Activated CD4-positive, alpha-beta memory T cell treated with anti-CD3 and anti-CD28 coated beads for 36 hours (primary cell): ENCODE measurements at regions not wholly inside any gene's neighbourhood (a gene's known extent, or its start where the extent isn't known, plus 50 kb on each side); places are given as distances from the start of the nearest gene placed in this dataset.

ENCODE experiments used
- CTCF ChIA-PET: fragments of 350-600 bp; sonication (Branson Sonifier 250); formaldehyde crosslinking; loops from one replicate; lab custom pipeline; 2021; ENCODE audit warnings: antibody characterized with exemption, inconsistent platforms; lab: Charles Lee
- POLR2A ChIA-PET: fragments of 350-600 bp; sonication (Branson Sonifier 250); formaldehyde crosslinking; loops from one replicate; lab custom pipeline; 2021; ENCODE audit warnings: antibody characterized with exemption; lab: Charles Lee
- DNase-seq: peaks from one replicate; pipeline ENCODE4 v3.0.0-alpha.2; 2020
- H3K27ac Mint-ChIP-seq: one replicate; pipeline ENCODE4 v1.8.0; 2021; ENCODE audit warnings: mixed read lengths
- H3K27me3 Mint-ChIP-seq: one replicate; pipeline ENCODE4 v1.8.0; 2021; ENCODE audit warnings: mixed read lengths
- H3K36me3 Mint-ChIP-seq: one replicate; pipeline ENCODE4 v1.8.0; 2021; ENCODE audit warnings: mixed read lengths
- H3K4me1 Mint-ChIP-seq: one replicate; pipeline ENCODE4 v1.8.0; 2021; ENCODE audit warnings: low read depth, mixed read lengths
- H3K4me3 Mint-ChIP-seq: one replicate; pipeline ENCODE4 v1.8.0; 2021; ENCODE audit warnings: mild to moderate bottlenecking, mixed read lengths
- H3K9me3 Mint-ChIP-seq: one replicate; pipeline ENCODE4 v1.8.0; 2021; ENCODE audit warnings: mixed read lengths
- intact Hi-C: fragments of 100-400 bp; cut with micrococcal nuclease; formaldehyde crosslinking; loops from one replicate; pipeline ENCODE4 v1.15.1; 2023

GRCh38 chr18:51864219-51864965, 475.6 kb upstream of the DCC start:
- POLR2A ChIA-PET, result no interaction called here
- peaks cover 11% of the 10 kb centered on the region for H3K9me3 Mint-ChIP-seq
- no peak for DNase-seq
- no peak overlapping the region for H3K27ac Mint-ChIP-seq
- H3K27me3 Mint-ChIP-seq, result no peaks in the 10 kb centered on the region
- no peaks in the 10 kb centered on the region for H3K36me3 Mint-ChIP-seq
- intact Hi-C loops, result no loop called here
- H3K4me1 Mint-ChIP-seq, result no peaks in the 10 kb centered on the region
- CTCF ChIA-PET, result no interaction called here
- H3K4me3 Mint-ChIP-seq, result no peak overlapping the region

- H3K9me3 Mint-ChIP-seq, result peaks cover 13% of the 10 kb centered on the region
- intact Hi-C loops, result no loop called here
These were observed 474.5 kb upstream of the DCC start for GRCh38 chr18:51865538-51865937.

GRCh38 chr18:51867767-51868166, 472.2 kb upstream of the DCC start:
- intact Hi-C loops, result no loop called here
- ChIA-PET CTCF (no interaction called here), POLR2A (no interaction called here)
- no peaks in the 10 kb centered on the region for H3K27me3 Mint-ChIP-seq
- H3K36me3 Mint-ChIP-seq, result no peaks in the 10 kb centered on the region
- H3K4me1 Mint-ChIP-seq, result no peaks in the 10 kb centered on the region
- no peak for DNase-seq
- peaks cover 13% of the 10 kb centered on the region for H3K9me3 Mint-ChIP-seq
- H3K4me3 Mint-ChIP-seq, result no peak overlapping the region
- H3K27ac Mint-ChIP-seq, result no peak overlapping the region

More at GRCh38 chr18:51865538-51865937, 474.5 kb upstream of the DCC start:
- Mint-ChIP-seq H3K27ac (no peak overlapping the region), H3K27me3 (no peaks in the 10 kb centered on the region), H3K36me3 (no peaks in the 10 kb centered on the region), H3K4me1 (no peaks in the 10 kb centered on the region), H3K4me3 (no peak overlapping the region)
- no peak for DNase-seq
- CTCF ChIA-PET, result no interaction called here
- POLR2A ChIA-PET, result no interaction called here

- H3K4me3 Mint-ChIP-seq, result no peak overlapping the region
- ChIA-PET POLR2A (no interaction called here), CTCF (no interaction called here)
- intact Hi-C loops, result no loop called here
- H3K9me3 Mint-ChIP-seq, result peaks cover 4% of the 10 kb centered on the region
- H3K27ac Mint-ChIP-seq, result no peak overlapping the region
- no peaks in the 10 kb centered on the region for H3K4me1 Mint-ChIP-seq
- DNase-seq, result no peak
- no peaks in the 10 kb centered on the region for H3K36me3 Mint-ChIP-seq
- no peaks in the 10 kb centered on the region for H3K27me3 Mint-ChIP-seq
These were observed 461.3 kb upstream of the DCC start for GRCh38 chr18:51878724-51879123.

- DNase-seq, result no peak
- Mint-ChIP-seq H3K27me3 (no peaks in the 10 kb centered on the region), H3K4me3 (no peak overlapping the region), H3K36me3 (no peaks in the 10 kb centered on the region), H3K27ac (no peak overlapping the region), H3K9me3 (peaks cover 4% of the 10 kb centered on the region), H3K4me1 (no peaks in the 10 kb centered on the region)
- POLR2A ChIA-PET, result no interaction called here
- CTCF ChIA-PET, result no interaction called here
- intact Hi-C loops, result no loop called here
These were observed 460.7 kb upstream of the DCC start for GRCh38 chr18:51879329-51879728.

- no peak for DNase-seq
- H3K4me1 Mint-ChIP-seq, result no peaks in the 10 kb centered on the region
- no peaks in the 10 kb centered on the region for H3K27me3 Mint-ChIP-seq
- intact Hi-C loops, result no loop called here
- ChIA-PET CTCF (no interaction called here), POLR2A (no interaction called here)
- H3K27ac Mint-ChIP-seq, result no peak overlapping the region
- no peak overlapping the region for H3K4me3 Mint-ChIP-seq
- H3K9me3 Mint-ChIP-seq, result peaks cover under 1% of the 10 kb centered on the region
- no peaks in the 10 kb centered on the region for H3K36me3 Mint-ChIP-seq
These were observed 458.6 kb upstream of the DCC start for GRCh38 chr18:51881394-51881793.

GRCh38 chr18:51884039-51884438, 456.0 kb upstream of the DCC start:
- Mint-ChIP-seq H3K4me3 (no peak overlapping the region), H3K36me3 (no peaks in the 10 kb centered on the region), H3K27me3 (no peaks in the 10 kb centered on the region), H3K4me1 (no peaks in the 10 kb centered on the region), H3K9me3 (peaks cover 4% of the 10 kb centered on the region), H3K27ac (no peak overlapping the region)
- DNase-seq, result no peak
- POLR2A ChIA-PET, result no interaction called here
- intact Hi-C loops, result no loop called here
- CTCF ChIA-PET, result no interaction called here

GRCh38 chr18:51890762-51891161, 449.2 kb upstream of the DCC start:
- H3K9me3 Mint-ChIP-seq, result peaks cover 7% of the 10 kb centered on the region
- H3K27me3 Mint-ChIP-seq, result no peaks in the 10 kb centered on the region
- no peaks in the 10 kb centered on the region for H3K36me3 Mint-ChIP-seq
- intact Hi-C loops, result no loop called here
- DNase-seq, result no peak
- no peak overlapping the region for H3K27ac Mint-ChIP-seq
- ChIA-PET POLR2A (no interaction called here), CTCF (no interaction called here)
- H3K4me1 Mint-ChIP-seq, result no peaks in the 10 kb centered on the region
- no peak overlapping the region for H3K4me3 Mint-ChIP-seq

- no peak overlapping the region for H3K4me3 Mint-ChIP-seq
- peaks cover 7% of the 10 kb centered on the region for H3K9me3 Mint-ChIP-seq
- no peaks in the 10 kb centered on the region for H3K4me1 Mint-ChIP-seq
- ChIA-PET CTCF (no interaction called here), POLR2A (no interaction called here)
- H3K27ac Mint-ChIP-seq, result no peak overlapping the region
- no peaks in the 10 kb centered on the region for H3K36me3 Mint-ChIP-seq
- DNase-seq, result no peak
- no peaks in the 10 kb centered on the region for H3K27me3 Mint-ChIP-seq
- intact Hi-C loops, result no loop called here
These were observed 448.1 kb upstream of the DCC start for GRCh38 chr18:51891876-51892275.

GRCh38 chr18:51897884-51898283, 442.1 kb upstream of the DCC start:
- CTCF ChIA-PET, result no interaction called here
- no peaks in the 10 kb centered on the region for H3K9me3 Mint-ChIP-seq
- no peaks in the 10 kb centered on the region for H3K4me1 Mint-ChIP-seq

GRCh38 chr18:51907687-51908597, 432.1 kb upstream of the DCC start:
- intact Hi-C loops, result no loop called here
- H3K9me3 Mint-ChIP-seq, result no peaks in the 10 kb centered on the region
- no peaks in the 10 kb centered on the region for H3K4me1 Mint-ChIP-seq
- POLR2A ChIA-PET, result no interaction called here
- DNase-seq, result no peak
- no peaks in the 10 kb centered on the region for H3K36me3 Mint-ChIP-seq
- H3K27me3 Mint-ChIP-seq, result no peaks in the 10 kb centered on the region
- H3K27ac Mint-ChIP-seq, result no peak overlapping the region
- H3K4me3 Mint-ChIP-seq, result no peak overlapping the region
- CTCF ChIA-PET, result no interaction called here

More at GRCh38 chr18:51897884-51898283, 442.1 kb upstream of the DCC start:
- Mint-ChIP-seq H3K27me3 (no peaks in the 10 kb centered on the region), H3K4me3 (no peak overlapping the region), H3K27ac (no peak overlapping the region), H3K36me3 (no peaks in the 10 kb centered on the region)
- intact Hi-C loops, result no loop called here
- no peak for DNase-seq
- POLR2A ChIA-PET, result no interaction called here

GRCh38 chr18:51908598-51908944, 431.4 kb upstream of the DCC start:
- H3K4me1 Mint-ChIP-seq, result no peaks in the 10 kb centered on the region
- H3K9me3 Mint-ChIP-seq, result no peaks in the 10 kb centered on the region
- H3K36me3 Mint-ChIP-seq, result no peaks in the 10 kb centered on the region
- no peaks in the 10 kb centered on the region for H3K27me3 Mint-ChIP-seq
- no peak overlapping the region for H3K27ac Mint-ChIP-seq
- no peak overlapping the region for H3K4me3 Mint-ChIP-seq
- intact Hi-C loops, result no loop called here
- no peak for DNase-seq
- ChIA-PET POLR2A (no interaction called here), CTCF (no interaction called here)

GRCh38 chr18:51911584-51911983, 428.4 kb upstream of the DCC start:
- ChIA-PET CTCF (no interaction called here), POLR2A (no interaction called here)
- H3K27me3 Mint-ChIP-seq, result no peaks in the 10 kb centered on the region
- intact Hi-C loops, result no loop called here
- DNase-seq, result no peak
- H3K4me3 Mint-ChIP-seq, result no peak overlapping the region
- H3K4me1 Mint-ChIP-seq, result no peaks in the 10 kb centered on the region
- no peaks in the 10 kb centered on the region for H3K36me3 Mint-ChIP-seq
- no peaks in the 10 kb centered on the region for H3K9me3 Mint-ChIP-seq
- no peak overlapping the region for H3K27ac Mint-ChIP-seq
